ENCODE measurements at regions not wholly inside any gene's neighbourhood (a gene's known extent, or its start where the extent isn't known, plus 50 kb on each side); places are given as distances from the start of the nearest gene placed in this dataset.

DNA sequence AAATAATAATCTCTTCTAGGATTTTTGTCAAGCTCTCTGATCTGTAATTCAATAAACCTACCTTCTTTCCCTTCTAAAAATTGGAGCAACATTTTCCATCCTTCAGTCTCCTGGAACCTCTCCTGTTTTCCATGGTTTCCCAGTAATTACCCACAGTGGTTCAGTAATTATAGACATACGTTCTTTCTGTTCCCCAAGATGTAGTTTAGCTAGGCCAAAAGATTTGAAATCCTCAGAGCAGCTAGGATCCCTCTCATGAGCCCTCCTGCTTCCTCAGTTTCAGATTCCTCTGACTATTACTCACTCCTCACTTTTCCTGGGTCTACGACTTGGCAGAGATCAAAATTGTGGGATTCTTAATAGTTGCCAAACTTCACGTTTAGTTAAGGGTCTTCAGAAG lies 76.9 kb upstream of the IGSF10 start:
- no peak for TF ChIP-seq POLR2A (IDR thresholded peaks at IDR 0.05; ENCODE audit: insufficient read depth in 1 of 2, low read depth in 2 of 2, low read length in 2 of 2)
- TF ChIP-seq MYC (CRISPR knock-in tag; IDR thresholded peaks at IDR 0.05; ENCODE audit: borderline replicate concordance), result no peak

Data from HepG2 (cell line).